Keratinocyte (primary cell): ENCODE measurements at regions not wholly inside any gene's neighbourhood (a gene's known extent, or its start where the extent isn't known, plus 50 kb on each side); places are given as distances from the start of the nearest gene placed in this dataset.

Experiments
- CTCF ChIP-seq, 3 experiments: IDR thresholded peaks in 1 of 3; conservative IDR thresholded peaks in 1 of 3; optimal IDR thresholded peaks in 1 of 3; 2 replicates in 2 of 3; 3 replicates in 1 of 3; pipeline versions ENCODE3 to v1.5.1; 2011; ENCODE audit warnings: low read length in 3 of 3, mild to moderate bottlenecking in 3 of 3, moderate library complexity in 2 of 3, control low read depth in 1 of 3, inconsistent platforms in 1 of 3; ENCODE audit not compliant: insufficient read depth in 2 of 3; ENCODE audit errors: extremely low read depth in 1 of 3
- EZH2 ChIP-seq: IDR thresholded peaks from one replicate; pipeline ENCODE4 v1.6.1; 2012; ENCODE audit warnings: inconsistent platforms, mild to moderate bottlenecking, low read length, moderate library complexity

- no peak for TF ChIP-seq CTCF (optimal IDR thresholded peaks at IDR 0.05 in 1 of 3, IDR thresholded peaks at IDR 0.05 in 1 of 3, conservative IDR thresholded peaks at IDR 0.05 in 1 of 3; ENCODE audit: extremely low read depth in 1 of 3, insufficient read depth in 2 of 3, low read length in 3 of 3)
- TF ChIP-seq EZH2 = no peak
Observed at GRCh38 chr2:89000235-89000634, 308.8 kb downstream of the RPIA start.
